HepG2 (cell line): ENCODE measurements at regions not wholly inside any gene's neighbourhood (a gene's known extent, or its start where the extent isn't known, plus 50 kb on each side); places are given as distances from the start of the nearest gene placed in this dataset.

ENCODE experiments used
- ATAC-seq: fragments of 200-7000 bp; cut with Tn5 transposase; 3 replicates; pipeline ENCODE4 v1.9.1; 2020; ENCODE audit warnings: mild to moderate bottlenecking, moderate library complexity
- BruUV-seq: library from RNA; stranded (reverse); fragments of 400-500 nt; replicated peaks from 2 replicates; lab custom pipeline; 2021; lab: Mats Ljungman, UMichigan
- CTCF ChIA-PET: fragments of 300-600 bp; formaldehyde crosslinking; extraction: SDS; loops from one replicate; lab custom pipeline; 2021; ENCODE audit warnings: low total read pairs, inconsistent platforms, low intra/inter-chr PET ratio; lab: Yijun Ruan, JAX
- POLR2A ChIA-PET: fragments of 350-600 bp; sonication (Branson Sonifier 250); formaldehyde crosslinking; loops from one replicate; lab custom pipeline; 2020; ENCODE audit warnings: antibody characterized with exemption, inconsistent platforms; lab: Yijun Ruan, JAX
- DNase-seq: peaks from one replicate; pipeline ENCODE4 v3.0.0-alpha.2; 2015; ENCODE audit warnings: low spot score
- FAIRE-seq: peaks from 3 replicates; lab custom pipeline; 2011; peaks lifted over from hg19 to GRCh38; lab: Jason Lieb, UNC
- H2AFZ ChIP-seq: one replicate; pipeline ENCODE4 v1.6.1; 2011; ENCODE audit warnings: low read length, inconsistent platforms
- H3K27ac ChIP-seq: fragments of 300-600 bp; 3 replicates; pipeline ENCODE4 v1.8.0; 2011; ENCODE audit warnings: mixed run types, mild to moderate bottlenecking, mixed read lengths, low read length, inconsistent platforms; ENCODE audit not compliant: insufficient read depth; ENCODE audit errors: extremely low read length
- H3K27me3 ChIP-seq, 2 experiments: fragments of 200-600 bp in 1 of 2; 2 replicates in 1 of 2; 3 replicates in 1 of 2; pipeline versions ENCODE4 v1.6.0 to v1.8.0; 2011; ENCODE audit warnings: low read length in 2 of 2, mild to moderate bottlenecking in 2 of 2, moderate library complexity in 2 of 2, inconsistent platforms in 1 of 2; ENCODE audit not compliant: insufficient read depth in 2 of 2, control insufficient read depth in 1 of 2
- H3K36me3 ChIP-seq, 2 experiments: fragments of 200-600 bp in 1 of 2; replicated peaks in 1 of 2; 2 replicates in 1 of 2; 3 replicates in 1 of 2; pipeline versions ENCODE4 v1.5.1 to v1.8.0; 2011; ENCODE audit warnings: low read length in 2 of 2, inconsistent platforms in 1 of 2; ENCODE audit not compliant: insufficient read depth in 2 of 2, control insufficient read depth in 1 of 2
- H3K4me1 ChIP-seq: 2 replicates; pipeline ENCODE4 v1.5.1; 2012; ENCODE audit warnings: low read length, inconsistent platforms; ENCODE audit not compliant: insufficient read depth
- H3K4me2 ChIP-seq: 2 replicates; pipeline ENCODE4 v1.6.0; 2011; ENCODE audit warnings: low read depth, low read length, inconsistent platforms
- H3K4me3 ChIP-seq, 3 experiments: fragments of 200-600 bp in 1 of 3; sonication (generic), shearing (Covaris generic) in 1 of 3; replicated peaks in 1 of 3; 2 replicates each; pipeline ENCODE4 v1.5.1; 2011 to 2016; ENCODE audit warnings: low read length in 3 of 3, inconsistent platforms in 2 of 3, low read depth in 2 of 3, mild to moderate bottlenecking in 2 of 3, control low read depth in 1 of 3, mixed read lengths in 1 of 3; ENCODE audit not compliant: insufficient read depth in 1 of 3
- H3K79me2 ChIP-seq: one replicate; pipeline ENCODE4 v1.6.1; 2011; ENCODE audit warnings: low read length, inconsistent platforms; ENCODE audit not compliant: insufficient read depth
- H3K9ac ChIP-seq: 2 replicates; pipeline ENCODE4 v1.6.0; 2011; ENCODE audit warnings: mild to moderate bottlenecking, low read depth, low read length, inconsistent platforms; ENCODE audit not compliant: insufficient read depth
- H3K9me3 ChIP-seq: 2 replicates; pipeline ENCODE4 v1.5.1; 2012; ENCODE audit warnings: mild to moderate bottlenecking, low read length
- H4K20me1 ChIP-seq: 2 replicates; pipeline ENCODE4 v1.6.0; 2011; ENCODE audit warnings: inconsistent platforms, mild to moderate bottlenecking, low read length, moderate library complexity; ENCODE audit not compliant: insufficient read depth
- ATAD3A ChIP-seq: sonication (generic); formaldehyde crosslinking; IDR thresholded peaks from 2 replicates; pipeline ENCODE4 v1.4.0; 2020; ENCODE audit warnings: missing genetic modification reagents
- BCL6 ChIP-seq: IDR thresholded peaks from 2 replicates; pipeline ENCODE4 v1.6.1; 2016; ENCODE audit warnings: missing genetic modification reagents, missing compliant biosample characterization
- ELF3 ChIP-seq: IDR thresholded peaks from 2 replicates; pipeline ENCODE4 v1.6.1; 2016; ENCODE audit warnings: missing genetic modification reagents, missing compliant biosample characterization
- GPN1 ChIP-seq: sonication (generic); formaldehyde crosslinking; IDR thresholded peaks from 2 replicates; pipeline ENCODE4 v1.5.1; 2020; ENCODE audit warnings: missing genetic modification reagents, borderline replicate concordance
- MYNN ChIP-seq: sonication (generic); formaldehyde crosslinking; IDR thresholded peaks from 2 replicates; pipeline ENCODE4 v1.4.0; 2020; ENCODE audit warnings: mild to moderate bottlenecking, low read depth, missing genetic modification reagents
- REL ChIP-seq: sonication (generic); formaldehyde crosslinking; conservative IDR thresholded peaks from 2 replicates; pipeline ENCODE4 v1.8.0; 2022; ENCODE audit warnings: mild to moderate bottlenecking, missing genetic modification reagents, moderate library complexity
- SALL2 ChIP-seq: sonication (generic); formaldehyde crosslinking; IDR thresholded peaks from 2 replicates; pipeline ENCODE4 v1.8.1; 2023; ENCODE audit warnings: mild to moderate bottlenecking, missing genetic modification reagents, inconsistent platforms
- SMARCE1 ChIP-seq: fragments of 450-650 bp; IDR thresholded peaks from 2 replicates; pipeline ENCODE4 v1.6.1; 2017; ENCODE audit warnings: borderline replicate concordance
- SP1 ChIP-seq, 2 experiments: fragments of 450-650 bp in 1 of 2; sonication (generic) in 1 of 2; formaldehyde crosslinking in 1 of 2; IDR thresholded peaks; 2 replicates each; pipeline versions ENCODE4 v1.4.0 to v1.6.1; 2016 to 2020; ENCODE audit warnings: missing genetic modification reagents in 1 of 2
- TSC22D2 ChIP-seq: sonication (generic); formaldehyde crosslinking; IDR thresholded peaks from 2 replicates; pipeline ENCODE4 v1.5.1; 2020; ENCODE audit warnings: missing genetic modification reagents, mild to moderate bottlenecking, borderline replicate concordance
- XRCC5 ChIP-seq: fragments of 200-400 bp; formaldehyde crosslinking; optimal IDR thresholded peaks from 2 replicates; pipeline ENCODE3; 2017; ENCODE audit warnings: mild to moderate bottlenecking, low read length
- ZMYM3 ChIP-seq: sonication (generic); formaldehyde crosslinking; IDR thresholded peaks from 2 replicates; pipeline ENCODE4 v1.5.1; 2020; ENCODE audit warnings: mild to moderate bottlenecking, missing genetic modification reagents
- ZNF350 ChIP-seq: sonication (generic); formaldehyde crosslinking; IDR thresholded peaks from 2 replicates; pipeline ENCODE4 v1.4.0; 2020; ENCODE audit warnings: mild to moderate bottlenecking, low read depth, missing genetic modification reagents, borderline replicate concordance
- ZNF660 ChIP-seq: sonication (generic); formaldehyde crosslinking; IDR thresholded peaks from 2 replicates; pipeline ENCODE4 v1.5.1; 2020; ENCODE audit warnings: mild to moderate bottlenecking, low read depth, missing genetic modification reagents, borderline replicate concordance
- ZNF709 ChIP-seq: sonication (generic); formaldehyde crosslinking; IDR thresholded peaks from 2 replicates; pipeline ENCODE4 v1.5.0; 2020; ENCODE audit warnings: mild to moderate bottlenecking, missing genetic modification reagents
- ZSCAN31 ChIP-seq: sonication (generic); formaldehyde crosslinking; IDR thresholded peaks from 2 replicates; pipeline ENCODE4 v1.5.0; 2020; ENCODE audit warnings: low read depth, mild to moderate bottlenecking, missing genetic modification reagents
- ZZZ3 ChIP-seq: sonication (generic); formaldehyde crosslinking; IDR thresholded peaks from 2 replicates; pipeline ENCODE4 v1.4.0; 2020; ENCODE audit warnings: missing genetic modification reagents, mild to moderate bottlenecking, borderline replicate concordance
- WGBS: methylation state at CpG from one replicate; pipeline ENCODE4 v1.1.6; 2017; ENCODE audit warnings: low lambda C conversion rate; 5-methylcytosine and 5-hydroxymethylcytosine counted together
- in situ Hi-C: cut with HindIII; loops from 2 replicates; pipeline ENCODE4 v1.10.0; 2017; ENCODE audit warnings: low pct_unique_long_range_greater_than_20kb; ENCODE audit not compliant: extremely low pct_ligation_motif_present
- intact Hi-C: fragments of 100-400 bp; cut with micrococcal nuclease; formaldehyde crosslinking; loops from one replicate; pipeline ENCODE4 v1.10.0; 2022; ENCODE audit not compliant: unreplicated experiment
- TF ChIP-seq, protein P1 (sequence below): IDR thresholded peaks from 2 replicates; pipeline ENCODE4 v1.6.1; 2016; ENCODE audit warnings: low read depth, missing genetic modification reagents, missing compliant biosample characterization
- TF ChIP-seq, protein P2 (sequence below): sonication (generic); formaldehyde crosslinking; IDR thresholded peaks from 2 replicates; pipeline ENCODE4 v1.4.0; 2020; ENCODE audit warnings: missing genetic modification reagents, borderline replicate concordance

DNA sequence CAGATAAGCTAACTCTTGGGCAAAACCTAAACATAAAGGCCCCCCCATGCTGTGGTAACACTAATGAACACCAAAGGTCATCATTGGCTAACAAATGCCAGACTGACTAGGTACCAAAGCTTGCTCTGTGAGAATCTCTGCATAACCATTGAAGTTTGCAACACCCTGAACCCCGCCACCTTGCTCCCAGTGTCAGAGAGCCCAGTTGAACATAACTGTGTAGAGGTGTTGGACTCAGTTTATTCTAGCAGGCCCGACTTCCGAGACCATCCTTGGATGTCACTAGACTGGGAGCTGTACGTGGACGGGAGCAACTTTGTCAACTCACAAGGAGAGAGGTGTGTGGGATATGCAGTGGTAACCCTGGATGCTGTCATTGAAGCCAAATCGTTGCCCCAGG, 602.2 kb downstream of the UQCRFS1 start:
- H3K79me2 ChIP-seq, result no peaks in the 10 kb centered on the region
- H3K4me3 ChIP-seq, result no peak overlapping the region
- in situ Hi-C loops, result no loop called here
- 0% methylated on average over 2 of the region's 6 CpGs for WGBS
- DNase-seq (no peak), FAIRE-seq (no peak), ATAC-seq (no peak)
- H4K20me1 ChIP-seq, result no peaks in the 10 kb centered on the region
- H3K27ac ChIP-seq, result no peak overlapping the region
- H3K4me1 ChIP-seq, result no peaks in the 10 kb centered on the region
- CTCF ChIA-PET, result no interaction called here
- TF ChIP-seq ELF3 (CRISPR knock-in tag), result no peak
- TF ChIP-seq, protein P1, sequence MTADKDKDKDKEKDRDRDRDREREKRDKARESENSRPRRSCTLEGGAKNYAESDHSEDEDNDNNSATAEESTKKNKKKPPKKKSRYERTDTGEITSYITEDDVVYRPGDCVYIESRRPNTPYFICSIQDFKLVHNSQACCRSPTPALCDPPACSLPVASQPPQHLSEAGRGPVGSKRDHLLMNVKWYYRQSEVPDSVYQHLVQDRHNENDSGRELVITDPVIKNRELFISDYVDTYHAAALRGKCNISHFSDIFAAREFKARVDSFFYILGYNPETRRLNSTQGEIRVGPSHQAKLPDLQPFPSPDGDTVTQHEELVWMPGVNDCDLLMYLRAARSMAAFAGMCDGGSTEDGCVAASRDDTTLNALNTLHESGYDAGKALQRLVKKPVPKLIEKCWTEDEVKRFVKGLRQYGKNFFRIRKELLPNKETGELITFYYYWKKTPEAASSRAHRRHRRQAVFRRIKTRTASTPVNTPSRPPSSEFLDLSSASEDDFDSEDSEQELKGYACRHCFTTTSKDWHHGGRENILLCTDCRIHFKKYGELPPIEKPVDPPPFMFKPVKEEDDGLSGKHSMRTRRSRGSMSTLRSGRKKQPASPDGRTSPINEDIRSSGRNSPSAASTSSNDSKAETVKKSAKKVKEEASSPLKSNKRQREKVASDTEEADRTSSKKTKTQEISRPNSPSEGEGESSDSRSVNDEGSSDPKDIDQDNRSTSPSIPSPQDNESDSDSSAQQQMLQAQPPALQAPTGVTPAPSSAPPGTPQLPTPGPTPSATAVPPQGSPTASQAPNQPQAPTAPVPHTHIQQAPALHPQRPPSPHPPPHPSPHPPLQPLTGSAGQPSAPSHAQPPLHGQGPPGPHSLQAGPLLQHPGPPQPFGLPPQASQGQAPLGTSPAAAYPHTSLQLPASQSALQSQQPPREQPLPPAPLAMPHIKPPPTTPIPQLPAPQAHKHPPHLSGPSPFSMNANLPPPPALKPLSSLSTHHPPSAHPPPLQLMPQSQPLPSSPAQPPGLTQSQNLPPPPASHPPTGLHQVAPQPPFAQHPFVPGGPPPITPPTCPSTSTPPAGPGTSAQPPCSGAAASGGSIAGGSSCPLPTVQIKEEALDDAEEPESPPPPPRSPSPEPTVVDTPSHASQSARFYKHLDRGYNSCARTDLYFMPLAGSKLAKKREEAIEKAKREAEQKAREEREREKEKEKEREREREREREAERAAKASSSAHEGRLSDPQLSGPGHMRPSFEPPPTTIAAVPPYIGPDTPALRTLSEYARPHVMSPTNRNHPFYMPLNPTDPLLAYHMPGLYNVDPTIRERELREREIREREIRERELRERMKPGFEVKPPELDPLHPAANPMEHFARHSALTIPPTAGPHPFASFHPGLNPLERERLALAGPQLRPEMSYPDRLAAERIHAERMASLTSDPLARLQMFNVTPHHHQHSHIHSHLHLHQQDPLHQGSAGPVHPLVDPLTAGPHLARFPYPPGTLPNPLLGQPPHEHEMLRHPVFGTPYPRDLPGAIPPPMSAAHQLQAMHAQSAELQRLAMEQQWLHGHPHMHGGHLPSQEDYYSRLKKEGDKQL (CRISPR knock-in tag), result no peak
- no peak for TF ChIP-seq GPN1 (CRISPR knock-in tag)
- no peak for TF ChIP-seq XRCC5
- TF ChIP-seq TSC22D2 (CRISPR knock-in tag), result no peak
- TF ChIP-seq ZSCAN31 (CRISPR knock-in tag), result no peak
- no peak for TF ChIP-seq ZNF660 (CRISPR knock-in tag)
- no peak for TF ChIP-seq SALL2 (CRISPR knock-in tag)
- TF ChIP-seq, protein P2, sequence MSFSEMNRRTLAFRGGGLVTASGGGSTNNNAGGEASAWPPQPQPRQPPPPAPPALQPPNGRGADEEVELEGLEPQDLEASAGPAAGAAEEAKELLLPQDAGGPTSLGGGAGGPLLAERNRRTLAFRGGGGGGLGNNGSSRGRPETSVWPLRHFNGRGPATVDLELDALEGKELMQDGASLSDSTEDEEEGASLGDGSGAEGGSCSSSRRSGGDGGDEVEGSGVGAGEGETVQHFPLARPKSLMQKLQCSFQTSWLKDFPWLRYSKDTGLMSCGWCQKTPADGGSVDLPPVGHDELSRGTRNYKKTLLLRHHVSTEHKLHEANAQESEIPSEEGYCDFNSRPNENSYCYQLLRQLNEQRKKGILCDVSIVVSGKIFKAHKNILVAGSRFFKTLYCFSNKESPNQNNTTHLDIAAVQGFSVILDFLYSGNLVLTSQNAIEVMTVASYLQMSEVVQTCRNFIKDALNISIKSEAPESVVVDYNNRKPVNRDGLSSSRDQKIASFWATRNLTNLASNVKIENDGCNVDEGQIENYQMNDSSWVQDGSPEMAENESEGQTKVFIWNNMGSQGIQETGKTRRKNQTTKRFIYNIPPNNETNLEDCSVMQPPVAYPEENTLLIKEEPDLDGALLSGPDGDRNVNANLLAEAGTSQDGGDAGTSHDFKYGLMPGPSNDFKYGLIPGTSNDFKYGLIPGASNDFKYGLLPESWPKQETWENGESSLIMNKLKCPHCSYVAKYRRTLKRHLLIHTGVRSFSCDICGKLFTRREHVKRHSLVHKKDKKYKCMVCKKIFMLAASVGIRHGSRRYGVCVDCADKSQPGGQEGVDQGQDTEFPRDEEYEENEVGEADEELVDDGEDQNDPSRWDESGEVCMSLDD, result no peak
- no peak for TF ChIP-seq SP1 (IDR thresholded peaks at IDR 0.05)
- TF ChIP-seq SP1 (CRISPR knock-in tag; IDR thresholded peaks at IDR 0.05), result no peak
- TF ChIP-seq MYNN (CRISPR knock-in tag), result no peak
- TF ChIP-seq SMARCE1, result no peak
- no peak for TF ChIP-seq ZZZ3 (CRISPR knock-in tag)
- no peak for TF ChIP-seq ZNF350 (CRISPR knock-in tag)
- TF ChIP-seq BCL6, result no peak
- no peak for TF ChIP-seq REL (CRISPR knock-in tag)
- TF ChIP-seq ZNF709 (CRISPR knock-in tag), result no peak
- no peak for TF ChIP-seq ATAD3A
- no peak for TF ChIP-seq ZMYM3
- H3K36me3 ChIP-seq, result no peaks in the 10 kb centered on the region
- peaks cover 100% of the 10 kb centered on the region for H3K9me3 ChIP-seq
- H3K9ac ChIP-seq, result no peak overlapping the region
- H2AFZ ChIP-seq, result no peak overlapping the region
- no peak overlapping the region for H3K4me2 ChIP-seq
- intact Hi-C loops, result no loop called here
- no TSS peak for BruUV-seq
- POLR2A ChIA-PET, result no interaction called here
- H3K27me3 ChIP-seq, result no peaks in the 10 kb centered on the region
